ENCODE measurements at regions not wholly inside any gene's neighbourhood (a gene's known extent, or its start where the extent isn't known, plus 50 kb on each side); places are given as distances from the start of the nearest gene placed in this dataset.

DNA sequence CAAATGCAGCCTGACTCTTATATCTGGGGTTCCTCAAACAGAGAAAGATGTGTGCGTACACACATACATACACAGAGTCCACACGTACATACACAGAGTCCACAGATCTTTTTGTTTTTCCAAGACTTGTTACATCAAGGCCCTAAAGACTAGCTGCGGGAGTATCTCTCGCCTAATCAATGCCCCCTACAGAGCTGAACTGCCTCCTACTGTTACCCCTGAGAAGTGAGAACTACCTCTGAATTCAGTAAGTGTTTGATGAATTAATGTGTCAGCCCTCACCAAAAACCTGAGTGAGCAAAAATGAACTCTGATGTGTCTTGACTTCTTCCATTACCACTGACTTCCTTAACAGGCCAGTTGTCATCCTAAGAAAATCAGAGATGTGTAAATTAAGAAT, 351.2 kb downstream of the HHIPL2 start:
- Mint-ChIP-seq H3K9me3 (peaks cover 6% of the 10 kb centered on the region), H3K27ac (no peak overlapping the region), H3K27me3 (ENCODE audit: low read depth) (no peaks in the 10 kb centered on the region; the same call in 1 of the 2 replicates), H3K36me3 (no peaks in the 10 kb centered on the region), H3K4me3 (no peak overlapping the region), H3K4me1 (no peaks in the 10 kb centered on the region)
- no peak for DNase-seq (ENCODE audit: low spot score)
- ATAC-seq: no peak
- ChIA-PET CTCF (no interaction called here), POLR2A (no interaction called here)
- TF ChIP-seq CREB1 (CRISPR knock-in tag; IDR thresholded peaks at IDR 0.05): no peak

DNA sequence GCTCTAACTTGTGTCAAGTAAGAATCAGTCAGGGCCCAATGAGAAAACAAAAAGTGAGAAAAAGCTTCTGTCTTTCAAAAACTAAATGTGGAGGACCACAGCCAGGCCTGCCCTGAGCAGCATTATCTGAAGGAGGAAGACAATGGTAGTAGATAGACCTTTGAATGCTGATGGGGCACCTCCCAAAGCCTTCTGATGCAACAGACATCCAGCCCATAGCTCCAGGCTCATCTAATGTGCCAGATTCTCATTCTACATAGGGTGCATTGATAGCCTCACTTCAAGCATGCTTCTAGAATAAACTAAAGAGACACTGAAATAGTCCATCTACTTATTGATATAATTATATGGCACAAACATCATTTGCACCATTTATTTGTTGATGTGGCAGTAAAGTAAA, 351.6 kb downstream of the HHIPL2 start:
- no peaks in the 10 kb centered on the region; the same call in 1 of the 2 replicates for H3K27me3 Mint-ChIP-seq (ENCODE audit: low read depth)
- no peaks in the 10 kb centered on the region for H3K4me1 Mint-ChIP-seq
- TF ChIP-seq MYBL2 (CRISPR knock-in tag; IDR thresholded peaks at IDR 0.05): no peak
- no peak for TF ChIP-seq ZNF138 (CRISPR knock-in tag; conservative IDR thresholded peaks at IDR 0.05)
- TF ChIP-seq GTF2I (CRISPR knock-in tag; conservative IDR thresholded peaks at IDR 0.05): no peak
- TF ChIP-seq, protein P1, sequence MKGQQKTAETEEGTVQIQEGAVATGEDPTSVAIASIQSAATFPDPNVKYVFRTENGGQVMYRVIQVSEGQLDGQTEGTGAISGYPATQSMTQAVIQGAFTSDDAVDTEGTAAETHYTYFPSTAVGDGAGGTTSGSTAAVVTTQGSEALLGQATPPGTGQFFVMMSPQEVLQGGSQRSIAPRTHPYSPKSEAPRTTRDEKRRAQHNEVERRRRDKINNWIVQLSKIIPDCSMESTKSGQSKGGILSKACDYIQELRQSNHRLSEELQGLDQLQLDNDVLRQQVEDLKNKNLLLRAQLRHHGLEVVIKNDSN (CRISPR knock-in tag; IDR thresholded peaks at IDR 0.05): no peak
- no peak for TF ChIP-seq FOXP1 (CRISPR knock-in tag; IDR thresholded peaks at IDR 0.05; ENCODE audit: borderline replicate concordance)
- TF ChIP-seq, protein P2, sequence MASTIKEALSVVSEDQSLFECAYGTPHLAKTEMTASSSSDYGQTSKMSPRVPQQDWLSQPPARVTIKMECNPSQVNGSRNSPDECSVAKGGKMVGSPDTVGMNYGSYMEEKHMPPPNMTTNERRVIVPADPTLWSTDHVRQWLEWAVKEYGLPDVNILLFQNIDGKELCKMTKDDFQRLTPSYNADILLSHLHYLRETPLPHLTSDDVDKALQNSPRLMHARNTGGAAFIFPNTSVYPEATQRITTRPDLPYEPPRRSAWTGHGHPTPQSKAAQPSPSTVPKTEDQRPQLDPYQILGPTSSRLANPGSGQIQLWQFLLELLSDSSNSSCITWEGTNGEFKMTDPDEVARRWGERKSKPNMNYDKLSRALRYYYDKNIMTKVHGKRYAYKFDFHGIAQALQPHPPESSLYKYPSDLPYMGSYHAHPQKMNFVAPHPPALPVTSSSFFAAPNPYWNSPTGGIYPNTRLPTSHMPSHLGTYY (CRISPR knock-in tag; IDR thresholded peaks at IDR 0.05): no peak
- no peak for TF ChIP-seq MXD4 (CRISPR knock-in tag; IDR thresholded peaks at IDR 0.05; ENCODE audit: borderline replicate concordance)
- TF ChIP-seq, protein P3, sequence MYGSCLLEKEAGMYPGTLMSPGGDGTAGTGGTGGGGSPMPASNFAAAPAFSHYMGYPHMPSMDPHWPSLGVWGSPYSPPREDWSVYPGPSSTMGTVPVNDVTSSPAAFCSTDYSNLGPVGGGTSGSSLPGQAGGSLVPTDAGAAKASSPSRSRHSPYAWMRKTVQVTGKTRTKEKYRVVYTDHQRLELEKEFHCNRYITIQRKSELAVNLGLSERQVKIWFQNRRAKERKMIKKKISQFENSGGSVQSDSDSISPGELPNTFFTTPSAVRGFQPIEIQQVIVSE (CRISPR knock-in tag; IDR thresholded peaks at IDR 0.05; ENCODE audit: borderline replicate concordance): no peak
- POLR2A ChIA-PET: no interaction called here
- H3K9me3 Mint-ChIP-seq: peaks cover 11% of the 10 kb centered on the region
- H3K36me3 Mint-ChIP-seq: 0 out of 2 replicates have a peak, but pooled peaks cover 2% of the 10 kb centered on the region
- no peak overlapping the region for H3K27ac Mint-ChIP-seq
- no peak for ATAC-seq
- DNase-seq (ENCODE audit: low spot score): no peak
- H3K4me3 Mint-ChIP-seq: no peak overlapping the region
- CTCF ChIA-PET: no interaction called here

DNA sequence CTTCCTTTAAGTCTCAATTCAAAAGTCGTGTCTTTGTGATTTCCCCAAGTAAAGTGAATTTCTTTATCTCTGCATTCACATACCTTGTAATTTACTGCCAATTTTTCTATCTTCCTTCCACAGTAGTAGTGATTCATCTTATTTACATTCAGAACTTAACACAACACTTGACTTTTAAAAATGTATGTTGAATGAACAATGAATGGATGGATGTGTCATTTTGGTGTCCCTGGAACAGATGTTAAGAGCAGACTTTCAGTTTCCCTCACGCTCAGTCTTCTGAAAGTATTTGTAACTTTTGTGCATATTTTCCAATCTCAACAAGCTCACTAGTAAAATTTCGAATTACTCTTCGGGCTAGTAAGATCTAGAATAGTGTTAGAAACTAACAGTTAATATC, 352.0 kb downstream of the HHIPL2 start:
- H3K27me3 Mint-ChIP-seq (ENCODE audit: low read depth): no peaks in the 10 kb centered on the region; the same call in 1 of the 2 replicates
- H3K4me3 Mint-ChIP-seq: no peak overlapping the region
- POLR2A ChIA-PET: no interaction called here
- H3K27ac Mint-ChIP-seq: no peak overlapping the region
- CTCF ChIA-PET: no interaction called here
- 0 out of 2 replicates have a peak, but pooled peaks cover 2% of the 10 kb centered on the region for H3K36me3 Mint-ChIP-seq
- no peak for ATAC-seq
- H3K9me3 Mint-ChIP-seq: peaks cover 12% of the 10 kb centered on the region
- DNase-seq (ENCODE audit: low spot score): no peak
- no peaks in the 10 kb centered on the region for H3K4me1 Mint-ChIP-seq
- TF ChIP-seq, protein P4, sequence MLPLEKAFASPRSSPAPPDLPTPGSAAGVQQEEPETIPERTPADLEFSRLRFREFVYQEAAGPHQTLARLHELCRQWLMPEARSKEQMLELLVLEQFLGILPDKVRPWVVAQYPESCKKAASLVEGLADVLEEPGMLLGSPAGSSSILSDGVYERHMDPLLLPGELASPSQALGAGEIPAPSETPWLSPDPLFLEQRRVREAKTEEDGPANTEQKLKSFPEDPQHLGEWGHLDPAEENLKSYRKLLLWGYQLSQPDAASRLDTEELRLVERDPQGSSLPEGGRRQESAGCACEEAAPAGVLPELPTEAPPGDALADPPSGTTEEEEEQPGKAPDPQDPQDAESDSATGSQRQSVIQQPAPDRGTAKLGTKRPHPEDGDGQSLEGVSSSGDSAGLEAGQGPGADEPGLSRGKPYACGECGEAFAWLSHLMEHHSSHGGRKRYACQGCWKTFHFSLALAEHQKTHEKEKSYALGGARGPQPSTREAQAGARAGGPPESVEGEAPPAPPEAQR (CRISPR knock-in tag; IDR thresholded peaks at IDR 0.05): no peak
- no peak for TF ChIP-seq ZNF138 (CRISPR knock-in tag; conservative IDR thresholded peaks at IDR 0.05)
- TF ChIP-seq ZNF121 (CRISPR knock-in tag; IDR thresholded peaks at IDR 0.05): no peak
- TF ChIP-seq, protein P5, sequence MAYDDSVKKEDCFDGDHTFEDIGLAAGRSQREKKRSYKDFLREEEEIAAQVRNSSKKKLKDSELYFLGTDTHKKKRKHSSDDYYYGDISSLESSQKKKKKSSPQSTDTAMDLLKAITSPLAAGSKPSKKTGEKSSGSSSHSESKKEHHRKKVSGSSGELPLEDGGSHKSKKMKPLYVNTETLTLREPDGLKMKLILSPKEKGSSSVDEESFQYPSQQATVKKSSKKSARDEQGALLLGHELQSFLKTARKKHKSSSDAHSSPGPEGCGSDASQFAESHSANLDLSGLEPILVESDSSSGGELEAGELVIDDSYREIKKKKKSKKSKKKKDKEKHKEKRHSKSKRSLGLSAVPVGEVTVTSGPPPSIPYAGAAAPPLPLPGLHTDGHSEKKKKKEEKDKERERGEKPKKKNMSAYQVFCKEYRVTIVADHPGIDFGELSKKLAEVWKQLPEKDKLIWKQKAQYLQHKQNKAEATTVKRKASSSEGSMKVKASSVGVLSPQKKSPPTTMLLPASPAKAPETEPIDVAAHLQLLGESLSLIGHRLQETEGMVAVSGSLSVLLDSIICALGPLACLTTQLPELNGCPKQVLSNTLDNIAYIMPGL (CRISPR knock-in tag; IDR thresholded peaks at IDR 0.05): no peak
- no peak for TF ChIP-seq FOXJ3 (CRISPR knock-in tag; IDR thresholded peaks at IDR 0.05; ENCODE audit: borderline replicate concordance)
- no peak for TF ChIP-seq SMAD3 (CRISPR knock-in tag; IDR thresholded peaks at IDR 0.05; ENCODE audit: borderline replicate concordance)
- TF ChIP-seq, protein P6, sequence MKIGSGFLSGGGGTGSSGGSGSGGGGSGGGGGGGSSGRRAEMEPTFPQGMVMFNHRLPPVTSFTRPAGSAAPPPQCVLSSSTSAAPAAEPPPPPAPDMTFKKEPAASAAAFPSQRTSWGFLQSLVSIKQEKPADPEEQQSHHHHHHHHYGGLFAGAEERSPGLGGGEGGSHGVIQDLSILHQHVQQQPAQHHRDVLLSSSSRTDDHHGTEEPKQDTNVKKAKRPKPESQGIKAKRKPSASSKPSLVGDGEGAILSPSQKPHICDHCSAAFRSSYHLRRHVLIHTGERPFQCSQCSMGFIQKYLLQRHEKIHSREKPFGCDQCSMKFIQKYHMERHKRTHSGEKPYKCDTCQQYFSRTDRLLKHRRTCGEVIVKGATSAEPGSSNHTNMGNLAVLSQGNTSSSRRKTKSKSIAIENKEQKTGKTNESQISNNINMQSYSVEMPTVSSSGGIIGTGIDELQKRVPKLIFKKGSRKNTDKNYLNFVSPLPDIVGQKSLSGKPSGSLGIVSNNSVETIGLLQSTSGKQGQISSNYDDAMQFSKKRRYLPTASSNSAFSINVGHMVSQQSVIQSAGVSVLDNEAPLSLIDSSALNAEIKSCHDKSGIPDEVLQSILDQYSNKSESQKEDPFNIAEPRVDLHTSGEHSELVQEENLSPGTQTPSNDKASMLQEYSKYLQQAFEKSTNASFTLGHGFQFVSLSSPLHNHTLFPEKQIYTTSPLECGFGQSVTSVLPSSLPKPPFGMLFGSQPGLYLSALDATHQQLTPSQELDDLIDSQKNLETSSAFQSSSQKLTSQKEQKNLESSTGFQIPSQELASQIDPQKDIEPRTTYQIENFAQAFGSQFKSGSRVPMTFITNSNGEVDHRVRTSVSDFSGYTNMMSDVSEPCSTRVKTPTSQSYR (CRISPR knock-in tag; IDR thresholded peaks at IDR 0.05): no peak
- TF ChIP-seq, protein P7, sequence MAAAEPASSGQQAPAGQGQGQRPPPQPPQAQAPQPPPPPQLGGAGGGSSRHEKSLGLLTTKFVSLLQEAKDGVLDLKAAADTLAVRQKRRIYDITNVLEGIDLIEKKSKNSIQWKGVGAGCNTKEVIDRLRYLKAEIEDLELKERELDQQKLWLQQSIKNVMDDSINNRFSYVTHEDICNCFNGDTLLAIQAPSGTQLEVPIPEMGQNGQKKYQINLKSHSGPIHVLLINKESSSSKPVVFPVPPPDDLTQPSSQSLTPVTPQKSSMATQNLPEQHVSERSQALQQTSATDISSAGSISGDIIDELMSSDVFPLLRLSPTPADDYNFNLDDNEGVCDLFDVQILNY (CRISPR knock-in tag; IDR thresholded peaks at IDR 0.05): no peak
- TF ChIP-seq, protein P8, sequence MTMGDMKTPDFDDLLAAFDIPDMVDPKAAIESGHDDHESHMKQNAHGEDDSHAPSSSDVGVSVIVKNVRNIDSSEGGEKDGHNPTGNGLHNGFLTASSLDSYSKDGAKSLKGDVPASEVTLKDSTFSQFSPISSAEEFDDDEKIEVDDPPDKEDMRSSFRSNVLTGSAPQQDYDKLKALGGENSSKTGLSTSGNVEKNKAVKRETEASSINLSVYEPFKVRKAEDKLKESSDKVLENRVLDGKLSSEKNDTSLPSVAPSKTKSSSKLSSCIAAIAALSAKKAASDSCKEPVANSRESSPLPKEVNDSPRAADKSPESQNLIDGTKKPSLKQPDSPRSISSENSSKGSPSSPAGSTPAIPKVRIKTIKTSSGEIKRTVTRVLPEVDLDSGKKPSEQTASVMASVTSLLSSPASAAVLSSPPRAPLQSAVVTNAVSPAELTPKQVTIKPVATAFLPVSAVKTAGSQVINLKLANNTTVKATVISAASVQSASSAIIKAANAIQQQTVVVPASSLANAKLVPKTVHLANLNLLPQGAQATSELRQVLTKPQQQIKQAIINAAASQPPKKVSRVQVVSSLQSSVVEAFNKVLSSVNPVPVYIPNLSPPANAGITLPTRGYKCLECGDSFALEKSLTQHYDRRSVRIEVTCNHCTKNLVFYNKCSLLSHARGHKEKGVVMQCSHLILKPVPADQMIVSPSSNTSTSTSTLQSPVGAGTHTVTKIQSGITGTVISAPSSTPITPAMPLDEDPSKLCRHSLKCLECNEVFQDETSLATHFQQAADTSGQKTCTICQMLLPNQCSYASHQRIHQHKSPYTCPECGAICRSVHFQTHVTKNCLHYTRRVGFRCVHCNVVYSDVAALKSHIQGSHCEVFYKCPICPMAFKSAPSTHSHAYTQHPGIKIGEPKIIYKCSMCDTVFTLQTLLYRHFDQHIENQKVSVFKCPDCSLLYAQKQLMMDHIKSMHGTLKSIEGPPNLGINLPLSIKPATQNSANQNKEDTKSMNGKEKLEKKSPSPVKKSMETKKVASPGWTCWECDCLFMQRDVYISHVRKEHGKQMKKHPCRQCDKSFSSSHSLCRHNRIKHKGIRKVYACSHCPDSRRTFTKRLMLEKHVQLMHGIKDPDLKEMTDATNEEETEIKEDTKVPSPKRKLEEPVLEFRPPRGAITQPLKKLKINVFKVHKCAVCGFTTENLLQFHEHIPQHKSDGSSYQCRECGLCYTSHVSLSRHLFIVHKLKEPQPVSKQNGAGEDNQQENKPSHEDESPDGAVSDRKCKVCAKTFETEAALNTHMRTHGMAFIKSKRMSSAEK (CRISPR knock-in tag; IDR thresholded peaks at IDR 0.05; ENCODE audit: borderline replicate concordance): no peak

All from WTC11 (cell line).